Spleen (tissue), 7 donors: ENCODE measurements at regions not wholly inside any gene's neighbourhood (a gene's known extent, or its start where the extent isn't known, plus 50 kb on each side); places are given as distances from the start of the nearest gene placed in this dataset.

ENCODE experiments used
- CTCF ChIP-seq, 11 experiments: fragments of 200-600 bp in 7 of 11; fragments of 450-650 bp in 4 of 11; sonication (generic) in 4 of 11; IDR thresholded peaks in 8 of 11; conservative IDR thresholded peaks in 3 of 11; 1 replicate in 7 of 11; 2 replicates in 4 of 11; pipeline versions ENCODE4 v1.4.0 to v1.8.0; 2016 to 2021; ENCODE audit warnings: antibody characterized with exemption in 11 of 11, inconsistent platforms in 4 of 11, mild to moderate bottlenecking in 1 of 11
- POLR2A ChIP-seq, 3 donors: fragments of 450-650 bp; IDR thresholded peaks; one replicate each; pipeline ENCODE4 v1.5.1; 2017; ENCODE audit warnings: antibody characterized with exemption in 3 of 3, mild to moderate bottlenecking in 1 of 3
- POLR2AphosphoS5 ChIP-seq, 3 donors: sonication (generic); formaldehyde crosslinking; IDR thresholded peaks; one replicate each; pipeline ENCODE4 v1.5.1; 2017; ENCODE audit warnings: antibody characterized with exemption in 3 of 3
- donor health status: DM: no; HTN: no; CAD: no; lungs with moderate emphysema.
- donor health status: DM: no; HTN: no; CAD: no.
- donor health status: DM: no; HTN: no; CAD: no.

- no peak for TF ChIP-seq CTCF (IDR thresholded peaks at IDR 0.05 in 8 of 11, conservative IDR thresholded peaks at IDR 0.05 in 3 of 11)
- no peak for TF ChIP-seq POLR2AphosphoS5 (IDR thresholded peaks at IDR 0.05)
- no peak for TF ChIP-seq POLR2A (IDR thresholded peaks at IDR 0.05)
Observed at GRCh38 chr1:198957044-198957443, 318.2 kb downstream of the PTPRC start.
